EH (cell line): ENCODE measurements at regions not wholly inside any gene's neighbourhood (a gene's known extent, or its start where the extent isn't known, plus 50 kb on each side); places are given as distances from the start of the nearest gene placed in this dataset.
"Not testable (repeated sequence)": the region's sequence is repeated elsewhere in the genome, so short reads cannot be mapped to it uniquely, and the experiment has no call there.

Experiments used
- DNase-seq: peaks from one replicate; pipeline ENCODE4 v3.0.0-alpha.2; 2015; ENCODE audit warnings: low read depth

DNA sequence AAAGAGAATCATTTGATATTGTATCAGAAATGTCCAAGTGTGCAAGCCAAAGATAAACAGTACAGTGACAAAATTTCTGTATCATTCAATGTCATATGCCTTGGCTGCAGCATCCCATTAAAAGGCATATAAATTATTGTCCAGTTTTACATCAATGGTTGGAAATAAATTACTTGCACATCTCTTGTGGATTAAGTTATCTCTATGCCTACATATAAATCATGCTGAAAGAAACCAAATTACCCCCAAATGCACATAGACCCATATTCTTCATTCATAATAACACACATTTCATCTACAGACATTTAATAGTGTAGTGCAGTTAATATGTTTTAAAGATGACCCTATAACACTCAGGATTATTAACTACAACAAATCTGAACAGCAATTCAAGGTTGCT is 1415.7 kb upstream of the PCDH9 start:
- DNase-seq = no peak

DNA sequence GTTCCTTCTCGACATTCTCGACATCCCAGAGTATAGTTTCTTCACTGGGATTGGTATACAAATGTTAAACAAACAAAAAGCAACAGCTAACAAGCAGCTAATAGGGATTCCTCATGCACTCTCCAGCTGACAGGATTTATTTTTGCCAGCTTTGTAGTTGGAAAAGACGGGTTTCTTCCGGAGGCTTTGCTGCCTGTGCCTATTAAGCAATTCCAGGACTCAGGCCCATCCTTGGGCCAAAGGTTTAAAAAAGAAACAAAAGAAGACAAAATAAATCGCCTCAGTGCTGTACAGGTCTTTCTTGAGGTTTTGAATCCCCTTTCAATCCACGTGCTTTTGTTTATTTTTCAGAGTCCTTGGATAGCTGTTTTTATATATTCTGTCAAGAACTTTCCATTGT is 1414.5 kb upstream of the PCDH9 start:
- DNase-seq = no peak

DNA sequence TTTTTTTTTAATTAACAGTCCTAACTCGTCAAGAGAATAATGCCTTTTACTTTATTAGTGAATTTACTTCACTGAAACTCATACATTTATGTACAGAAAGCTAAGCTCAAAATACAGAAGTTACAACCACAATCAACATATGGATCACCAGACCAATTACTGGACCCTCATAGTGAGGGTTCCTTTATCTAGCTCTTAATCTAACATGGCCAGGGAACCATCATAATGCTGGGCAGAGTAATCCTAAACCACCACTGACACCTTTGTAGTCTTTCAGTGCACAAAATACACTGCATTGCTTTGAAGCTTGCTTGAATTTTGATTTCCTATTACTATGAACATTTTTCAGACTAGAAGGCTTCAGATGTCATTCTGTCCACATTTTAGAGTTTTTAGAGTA is 1406.6 kb upstream of the PCDH9 start:
- DNase-seq = no peak

DNA sequence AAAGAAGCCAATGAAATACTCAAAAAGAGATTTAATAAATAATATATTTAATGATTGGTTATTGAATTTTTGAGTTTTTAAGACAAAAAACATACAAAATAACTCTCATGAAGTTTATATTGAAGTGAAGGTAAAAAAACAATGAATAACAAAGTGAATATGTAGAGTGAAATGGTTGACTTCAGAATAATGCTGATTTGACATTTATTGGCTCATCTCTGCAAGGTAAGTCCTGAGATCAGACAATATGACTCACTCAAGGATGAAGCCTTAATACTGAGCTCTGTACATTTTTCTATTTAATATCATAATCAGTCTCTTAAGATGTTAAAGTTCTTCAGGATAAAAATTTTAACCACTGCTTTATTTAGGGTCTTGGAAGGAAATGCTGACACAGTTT is 1398.9 kb upstream of the PCDH9 start:
- DNase-seq = no peak

DNA sequence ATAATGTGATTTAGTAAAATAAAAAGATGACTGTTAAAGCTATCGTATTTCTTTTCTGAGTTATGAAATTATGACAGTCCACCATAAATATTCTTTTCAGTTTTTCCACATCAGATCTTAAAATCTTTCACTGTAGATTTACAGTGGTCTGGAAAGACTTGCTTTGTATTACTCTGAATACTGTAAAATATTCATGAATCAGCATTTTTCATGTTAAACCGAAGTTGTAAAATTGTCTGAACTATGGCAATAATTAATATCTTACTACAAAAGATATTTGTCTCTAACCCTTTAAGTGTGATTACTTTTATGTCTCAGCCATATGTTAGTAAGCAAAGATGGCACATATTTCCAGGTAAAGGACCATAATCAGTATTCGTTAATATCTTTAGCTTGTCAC is 1397.2 kb upstream of the PCDH9 start:
- no peak for DNase-seq

DNA sequence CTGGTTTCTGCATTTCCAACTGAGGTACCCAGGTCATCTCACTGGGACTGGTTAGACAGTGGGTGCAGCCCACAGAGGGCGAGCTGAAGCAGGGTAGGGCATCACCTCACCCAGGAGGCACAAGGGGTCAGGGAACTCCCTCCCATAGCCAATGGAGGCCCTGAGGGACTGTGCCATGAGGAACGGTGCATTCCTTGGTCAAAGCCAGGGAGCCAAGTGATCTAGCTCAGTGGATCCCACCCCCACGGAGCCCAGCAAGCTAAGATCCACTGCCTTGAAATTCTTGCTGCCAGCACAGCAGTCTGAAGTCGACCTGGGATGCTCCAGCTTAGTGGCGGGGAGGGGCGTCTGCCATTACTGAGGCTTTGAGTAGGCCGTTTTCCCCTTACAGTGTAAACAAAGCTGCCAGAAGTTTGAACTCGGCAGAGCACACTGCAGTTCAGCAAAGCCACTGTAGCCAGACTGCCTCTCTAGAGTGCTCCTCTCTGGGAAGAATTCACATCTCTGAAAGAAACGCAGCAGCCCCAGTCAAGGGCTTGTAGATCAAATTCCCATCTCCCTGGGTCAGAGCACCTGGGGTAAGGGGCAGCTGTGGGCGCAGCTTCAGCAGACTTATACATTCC is 1386.6 kb upstream of the PCDH9 start:
- DNase-seq = no peak

DNA sequence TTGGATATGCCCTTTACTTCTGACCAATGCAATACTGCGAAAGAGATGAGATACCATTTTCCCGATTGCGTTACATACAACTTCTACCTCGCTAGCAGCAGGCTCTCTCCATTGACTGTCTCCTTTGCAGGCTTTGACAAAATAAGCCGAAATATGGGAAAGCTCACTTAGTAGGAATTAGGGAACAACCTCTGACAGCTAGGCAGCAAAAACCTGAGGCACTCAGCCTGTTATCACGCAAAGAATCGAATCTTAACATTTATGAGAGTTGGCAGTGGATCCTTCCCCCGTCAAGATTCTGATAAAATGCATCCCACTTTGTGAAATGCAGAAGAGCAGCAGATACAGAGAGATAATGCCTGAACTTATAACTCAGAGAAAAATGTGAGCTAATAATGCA is 1379.5 kb upstream of the PCDH9 start:
- no peak for DNase-seq

DNA sequence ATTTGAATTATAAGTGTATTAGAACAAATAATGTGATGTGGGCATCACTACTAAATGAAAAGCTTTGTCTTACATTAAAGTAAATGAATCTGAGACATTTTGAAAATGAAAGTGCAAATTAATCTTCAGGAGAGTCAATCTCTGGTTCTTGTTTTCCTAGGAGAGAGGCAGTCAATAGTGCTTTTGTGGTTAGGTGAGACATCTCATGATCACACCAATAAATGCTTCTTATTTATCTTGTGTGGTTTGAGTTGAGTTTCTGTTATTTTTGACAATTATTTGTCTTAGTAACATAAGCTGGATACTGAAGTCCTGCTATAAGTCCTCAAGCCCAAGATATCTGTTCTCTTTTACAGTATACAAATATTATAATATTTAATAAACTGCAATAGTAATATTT is 1378.0 kb upstream of the PCDH9 start:
- DNase-seq = no peak

DNA sequence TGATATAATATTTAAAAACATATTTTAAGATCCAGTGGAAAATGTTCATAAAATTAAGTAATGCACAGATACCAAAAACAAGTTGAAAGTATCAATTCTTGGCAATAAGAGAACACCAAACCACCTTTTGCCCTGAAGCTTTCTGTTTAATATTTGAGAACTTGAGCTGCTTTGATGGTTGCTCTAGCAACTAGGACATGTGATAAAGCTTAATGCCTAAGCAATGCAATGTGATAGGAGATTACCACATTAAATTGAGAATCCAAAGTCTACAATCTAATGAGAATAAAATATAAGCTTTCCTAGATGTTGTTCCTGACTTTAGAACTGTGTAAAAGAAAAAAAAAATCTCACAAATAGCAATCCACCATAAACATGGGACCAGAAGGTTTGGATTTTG is 1367.5 kb upstream of the PCDH9 start:
- DNase-seq = no peak

DNA sequence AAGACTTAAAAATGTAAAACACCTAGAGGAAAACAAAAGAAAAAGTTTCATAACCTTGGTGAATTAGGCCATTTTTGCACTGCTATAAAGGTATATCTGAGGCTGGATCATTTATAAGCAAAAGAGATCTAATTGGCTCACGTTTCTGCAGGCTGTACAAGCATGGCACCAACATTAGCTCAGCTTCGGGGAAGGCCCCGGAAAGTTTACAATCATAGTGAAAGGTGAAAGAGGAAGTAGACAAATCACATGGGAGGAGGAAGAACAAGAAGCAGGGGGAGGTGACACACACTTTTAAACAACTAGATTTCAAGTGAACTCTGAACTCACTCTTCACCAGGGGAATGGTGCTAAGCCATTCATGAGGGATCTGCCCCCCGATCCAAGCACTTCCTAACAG is 1358.5 kb upstream of the PCDH9 start:
- no peak for DNase-seq

DNA sequence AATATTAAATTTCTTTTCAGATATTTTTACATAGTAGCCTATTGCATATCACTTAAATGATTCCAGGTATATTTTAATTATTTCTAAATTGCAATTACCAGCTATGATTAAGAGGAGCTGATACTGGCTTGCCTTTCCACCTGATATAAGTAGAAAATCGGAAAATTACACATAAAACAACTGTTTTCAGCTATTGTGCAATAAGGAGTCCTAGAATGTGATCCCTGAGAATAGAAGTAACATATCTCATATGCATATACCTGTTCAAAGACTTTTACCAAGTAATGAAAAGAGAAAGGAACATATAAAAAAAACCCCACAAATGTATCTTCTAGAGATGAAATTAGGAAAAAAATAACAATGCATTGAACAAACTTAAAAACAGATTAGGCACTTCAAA is 1354.6 kb upstream of the PCDH9 start:
- no peak for DNase-seq

DNA sequence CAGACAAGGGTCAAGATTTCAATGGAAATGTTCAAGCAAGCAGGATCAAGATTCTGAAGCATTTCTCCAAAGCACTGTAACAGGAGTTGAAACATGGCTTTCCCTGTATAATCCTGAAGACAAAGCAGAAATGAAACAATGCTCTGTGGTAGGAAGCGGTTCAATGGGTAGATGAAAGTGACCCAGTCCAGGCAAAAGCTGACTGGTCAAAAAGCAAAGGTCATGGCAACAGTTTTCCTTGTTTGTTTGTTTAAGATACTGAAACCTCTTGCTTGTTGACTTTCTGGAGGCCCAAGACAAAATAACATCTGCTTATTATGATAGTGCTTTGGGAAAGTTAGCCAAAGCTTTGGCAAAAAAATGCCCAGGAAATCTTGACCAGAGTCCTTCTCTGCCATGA is 1343.9 kb upstream of the PCDH9 start:
- DNase-seq = no peak

DNA sequence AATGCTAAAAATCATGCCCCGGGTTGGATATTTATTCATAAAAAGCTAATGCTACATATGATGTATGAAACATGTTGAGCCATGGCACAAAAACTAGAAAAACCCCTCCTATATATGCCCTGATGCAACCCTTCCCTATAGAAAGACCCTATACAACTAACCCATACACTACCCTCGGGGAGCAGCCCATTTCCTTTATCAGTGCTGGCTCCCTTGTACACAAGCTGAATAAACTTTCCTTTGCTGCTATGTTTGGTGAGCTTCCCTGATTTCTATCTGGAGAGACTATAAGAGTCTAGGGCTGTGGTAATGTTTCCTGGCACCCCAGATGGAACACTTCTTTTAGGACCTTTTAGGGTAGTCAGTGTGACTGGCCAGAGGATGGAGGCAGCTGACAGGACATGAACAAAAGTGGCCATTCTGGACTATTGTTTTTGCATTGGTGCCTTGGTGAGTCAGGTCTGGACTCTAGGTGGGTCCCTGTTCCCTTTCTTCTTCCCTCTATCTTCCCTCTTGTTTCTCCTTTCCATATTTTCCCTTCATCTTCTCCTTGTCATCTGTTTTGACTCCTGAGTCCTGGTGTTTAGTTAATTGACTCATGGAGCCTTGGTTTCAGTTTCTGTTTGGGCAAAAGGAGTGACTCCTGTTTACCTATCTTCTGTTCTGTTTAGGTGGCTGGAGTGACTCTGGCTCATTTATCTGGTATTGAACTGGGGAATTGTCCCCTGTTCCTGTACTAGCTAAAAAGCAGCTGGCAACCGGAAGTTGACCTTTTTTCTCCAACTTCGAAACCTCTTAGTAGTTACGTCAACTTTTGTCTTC is 1321.8 kb upstream of the PCDH9 start:
- DNase-seq = no peak

DNA sequence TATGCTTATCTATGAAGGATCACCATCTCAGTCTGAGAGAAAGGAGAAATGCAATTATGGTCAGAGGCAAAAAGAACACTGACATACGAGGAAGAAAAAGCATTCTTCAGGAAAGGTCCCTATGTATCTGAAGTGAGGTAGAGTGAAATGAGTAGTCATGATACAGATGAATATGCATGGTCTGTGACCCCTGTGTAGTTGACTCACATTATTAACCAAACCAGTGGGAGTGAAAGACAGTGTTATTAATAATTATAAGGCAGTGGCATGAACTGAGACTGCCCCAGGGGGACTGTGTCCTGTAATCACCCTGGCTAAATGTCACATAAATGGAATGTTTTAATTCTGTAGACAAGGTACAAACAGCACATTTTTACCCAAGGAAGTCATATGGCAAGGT is 1320.2 kb upstream of the PCDH9 start:
- DNase-seq = no peak

DNA sequence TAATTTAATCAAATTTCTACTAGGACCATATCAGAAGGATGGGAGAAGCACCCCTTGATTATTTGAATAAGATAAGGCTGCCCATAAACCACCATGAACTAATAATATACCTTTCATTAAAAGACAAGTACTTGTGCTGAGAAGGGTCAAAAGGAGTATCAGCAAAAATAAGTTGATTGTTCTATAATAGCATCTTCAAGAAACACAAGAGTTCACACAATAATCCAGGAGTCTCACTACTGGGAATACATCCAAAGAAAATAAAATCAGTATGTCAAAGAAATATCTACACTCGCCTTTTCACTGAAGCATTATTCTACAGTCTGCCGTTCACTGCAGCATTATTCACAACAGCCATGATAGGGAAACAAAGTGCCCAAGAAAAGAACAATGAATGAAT is 1310.1 kb upstream of the PCDH9 start:
- DNase-seq = no peak

DNA sequence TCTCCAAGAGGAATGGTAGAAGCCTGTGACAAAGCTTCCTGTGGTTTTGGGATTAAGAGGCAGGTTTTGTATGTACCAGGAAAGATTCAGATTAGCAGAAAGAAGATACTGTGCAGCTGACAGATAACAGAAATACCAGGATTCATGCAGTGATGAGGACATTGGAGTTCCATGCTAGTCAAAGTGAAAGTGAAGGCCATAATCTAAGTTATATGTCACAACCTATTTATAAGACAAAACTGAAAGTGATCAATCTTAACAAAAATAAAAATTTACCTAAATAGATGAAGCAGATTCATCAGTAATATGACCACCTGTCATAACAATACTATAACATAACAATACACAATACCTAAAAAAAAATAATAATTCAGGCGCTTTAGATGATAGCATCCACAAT is 1305.2 kb upstream of the PCDH9 start:
- DNase-seq = no peak

DNA sequence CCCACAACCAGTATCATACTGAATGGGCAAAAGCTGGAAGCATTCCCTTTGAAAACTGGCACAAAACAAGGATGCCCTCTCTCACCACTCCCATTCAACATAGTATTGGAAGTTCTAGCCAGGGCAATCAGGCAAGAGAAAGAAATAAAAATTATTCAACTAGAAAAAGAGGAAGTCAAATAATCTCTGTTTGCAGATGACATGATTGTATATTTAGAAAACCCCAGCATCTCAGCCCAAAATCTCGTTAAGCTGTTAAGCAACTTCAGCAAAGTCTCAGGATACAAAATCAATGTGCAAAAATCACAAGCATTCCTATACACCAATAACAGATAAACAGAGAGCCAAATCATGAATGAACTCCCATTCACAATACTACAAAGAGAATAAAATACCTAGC is 1297.0 kb upstream of the PCDH9 start:
- DNase-seq = not testable (repeated sequence)

DNA sequence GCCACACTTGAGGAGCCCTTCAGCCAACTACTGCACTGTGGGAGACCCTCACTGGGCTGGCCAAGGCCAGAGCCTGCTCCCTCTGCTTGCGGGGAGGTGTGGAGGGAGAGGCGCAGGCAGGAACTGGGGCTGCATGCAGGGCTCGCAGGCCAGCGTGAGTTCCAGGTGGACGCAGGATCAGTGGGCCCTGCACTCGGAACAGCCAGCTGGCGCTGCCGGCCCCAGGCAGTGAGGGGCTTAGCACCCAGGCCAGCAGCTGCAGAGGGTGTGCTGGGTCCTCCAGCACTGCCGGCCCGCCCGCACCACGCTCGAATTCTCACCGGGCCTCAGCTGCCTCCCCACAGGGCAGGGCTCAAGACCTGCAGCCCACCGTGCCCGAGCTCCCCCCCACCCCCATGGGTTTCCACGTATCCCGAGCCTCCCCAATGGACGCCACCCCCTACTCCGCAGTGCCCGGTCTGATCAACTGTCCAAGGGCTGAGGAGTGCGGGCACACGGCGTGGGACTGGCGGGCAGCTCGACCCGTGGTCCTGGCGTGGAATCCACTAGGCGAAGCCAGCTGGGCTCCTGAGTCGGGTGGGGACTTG is 1293.8 kb upstream of the PCDH9 start:
- no peak for DNase-seq

DNA sequence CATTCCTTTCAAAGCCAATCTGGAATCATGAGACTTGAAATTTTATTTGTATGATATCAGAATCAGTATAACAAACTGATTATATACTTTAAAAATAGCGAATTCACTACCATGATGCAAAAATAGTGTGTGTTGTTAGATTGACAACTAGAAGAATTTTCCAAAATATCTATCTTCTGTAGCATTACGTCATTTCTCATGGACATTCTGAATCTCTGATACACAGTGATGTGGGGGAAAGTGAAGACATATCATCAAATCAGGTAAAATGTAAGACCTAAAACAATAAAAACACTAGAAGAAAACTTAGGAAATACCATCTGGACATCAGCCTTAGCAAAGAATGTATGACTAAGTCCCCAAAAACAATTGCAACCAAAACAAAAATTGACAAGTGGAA is 1292.0 kb upstream of the PCDH9 start:
- DNase-seq = no peak

DNA sequence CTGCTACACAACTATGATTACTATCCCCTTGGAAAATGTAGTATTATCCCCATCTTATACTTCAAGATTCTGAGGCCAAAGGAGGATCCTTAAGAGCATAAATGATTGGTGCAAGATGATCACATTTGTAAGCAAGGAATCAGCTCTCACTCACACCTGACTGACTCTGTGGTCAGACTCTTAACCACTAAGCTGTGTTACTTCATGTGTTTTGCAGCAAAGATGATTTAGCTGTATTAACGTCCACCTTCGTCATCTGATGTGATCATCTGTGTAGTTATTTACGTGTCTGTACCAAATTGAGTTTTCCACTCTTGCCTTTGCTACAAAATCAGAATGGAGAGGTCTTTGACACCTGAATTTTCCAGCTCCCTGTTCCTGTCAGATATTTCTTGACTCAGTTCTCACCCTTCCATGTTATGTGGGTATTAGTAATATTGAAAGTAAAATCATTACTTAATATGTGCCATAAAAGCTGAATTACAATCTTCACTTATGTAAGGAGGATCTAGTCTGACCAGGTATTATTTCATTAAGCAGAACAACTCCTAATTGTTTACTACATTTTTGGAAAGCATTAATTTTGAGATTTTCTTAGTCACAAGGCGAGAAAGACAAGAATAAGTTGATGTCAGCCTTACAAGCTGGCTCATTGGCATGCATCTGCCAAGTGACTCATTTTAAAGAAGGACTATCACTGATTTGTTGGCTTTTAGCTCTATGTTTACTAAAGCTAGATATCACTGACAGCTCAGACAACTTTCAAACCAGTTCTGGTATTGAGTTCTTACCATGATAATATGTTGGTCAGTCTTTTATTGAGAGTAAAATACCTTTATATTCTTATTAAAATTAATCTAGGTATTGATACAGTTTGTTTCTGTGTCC is 1279.8 kb upstream of the PCDH9 start:
- DNase-seq = no peak

DNA sequence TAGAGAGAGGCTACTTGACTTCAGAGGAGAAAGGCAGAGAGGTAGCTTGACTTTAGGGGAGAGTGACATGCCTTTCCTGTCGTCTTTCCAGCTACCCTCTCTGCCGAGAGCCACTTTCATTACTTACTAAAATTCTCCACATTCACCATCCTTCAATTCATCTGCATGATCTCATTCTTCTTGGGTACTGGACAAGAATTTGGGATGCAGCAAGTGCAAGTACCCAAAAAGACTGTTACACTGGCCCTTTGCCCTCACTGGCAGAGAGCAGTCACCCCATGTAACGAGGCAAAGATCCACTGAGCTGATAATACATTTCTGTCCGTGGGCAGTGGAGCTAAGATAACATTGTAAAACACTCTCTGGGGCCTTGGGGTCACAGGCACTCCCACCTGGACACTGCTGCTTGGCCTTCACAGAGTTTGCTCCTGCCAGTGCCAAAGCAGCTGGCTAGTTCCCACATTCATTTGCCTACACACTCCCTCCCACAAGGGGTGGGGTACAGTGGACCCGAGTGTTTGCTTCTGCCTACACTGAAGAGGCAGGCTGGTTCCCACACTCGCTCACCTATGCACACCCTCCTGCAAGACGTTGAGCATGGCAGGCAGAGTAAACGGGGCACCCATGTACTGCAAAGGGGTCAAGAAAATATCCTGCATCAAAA is 1276.9 kb upstream of the PCDH9 start:
- no peak for DNase-seq

DNA sequence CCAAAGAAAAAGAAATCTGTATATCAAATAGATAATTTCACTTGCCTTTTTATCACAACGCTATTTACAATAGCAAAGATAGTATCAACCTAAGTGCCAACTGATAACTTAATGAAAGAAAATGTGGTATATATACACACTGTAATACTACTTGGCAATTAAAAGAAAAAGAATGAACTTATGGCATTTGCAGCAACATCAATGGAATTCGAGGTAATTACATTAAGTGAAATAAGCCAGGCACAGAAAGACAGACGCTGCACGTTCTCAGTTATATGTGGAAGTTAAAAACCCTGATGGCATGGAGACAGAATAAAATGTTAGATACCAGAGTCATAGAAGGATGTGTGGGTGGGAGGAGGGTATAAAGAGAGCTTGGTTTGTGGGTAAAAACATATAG is 1260.5 kb upstream of the PCDH9 start:
- DNase-seq = no peak
